Endodermal cell (in vitro differentiated cells): ENCODE measurements at regions not wholly inside any gene's neighbourhood (a gene's known extent, or its start where the extent isn't known, plus 50 kb on each side); places are given as distances from the start of the nearest gene placed in this dataset.

Source experiments
- DNase-seq: peaks from one replicate; pipeline ENCODE4 v3.0.0-alpha.2; 2017
- H3K27ac ChIP-seq: 2 replicates; pipeline ENCODE4 v1.5.1; 2013; ENCODE audit warnings: mild to moderate bottlenecking, low read depth, low read length, moderate library complexity
- H3K27me3 ChIP-seq: 2 replicates; pipeline ENCODE4 v1.6.1; 2013; ENCODE audit warnings: mild to moderate bottlenecking, low read length, moderate library complexity; ENCODE audit not compliant: insufficient read depth, control insufficient read depth, poor library complexity, severe bottlenecking
- H3K36me3 ChIP-seq: 2 replicates; pipeline ENCODE4 v1.7.0; 2013; ENCODE audit warnings: mild to moderate bottlenecking, low read length, moderate library complexity; ENCODE audit not compliant: control insufficient read depth, insufficient read depth
- H3K4me1 ChIP-seq: one replicate; pipeline ENCODE4 v1.7.0; 2013; ENCODE audit warnings: low read length; ENCODE audit not compliant: control insufficient read depth, insufficient read depth
- H3K4me3 ChIP-seq: 2 replicates; pipeline ENCODE4 v1.5.1; 2013; ENCODE audit warnings: mild to moderate bottlenecking, low read length, moderate library complexity
- H3K9ac ChIP-seq: 2 replicates; pipeline ENCODE4 v1.6.1; 2013; ENCODE audit warnings: mild to moderate bottlenecking, low read length, moderate library complexity; ENCODE audit not compliant: poor library complexity, severe bottlenecking; ENCODE audit errors: extremely low read depth
- H3K9me3 ChIP-seq: 2 replicates; pipeline ENCODE4 v1.6.1; 2013; ENCODE audit warnings: mild to moderate bottlenecking, low read length, moderate library complexity; ENCODE audit not compliant: control insufficient read depth
- H3K27ac Mint-ChIP-seq: 2 replicates; pipeline ENCODE4 v1.8.0; 2020; ENCODE audit warnings: mixed read lengths
- H3K27me3 Mint-ChIP-seq: 2 replicates; pipeline ENCODE4 v1.8.0; 2021; ENCODE audit warnings: mild to moderate bottlenecking, mixed read lengths; ENCODE audit not compliant: insufficient read depth
- H3K36me3 Mint-ChIP-seq: 2 replicates; pipeline ENCODE4 v1.8.0; 2020; ENCODE audit warnings: low read depth, mixed read lengths
- H3K4me1 Mint-ChIP-seq: 2 replicates; pipeline ENCODE4 v1.8.0; 2020; ENCODE audit warnings: mixed read lengths
- H3K4me3 Mint-ChIP-seq: 2 replicates; pipeline ENCODE4 v1.8.0; 2020; ENCODE audit warnings: mild to moderate bottlenecking, moderate library complexity, mixed read lengths
- H3K9me3 Mint-ChIP-seq: 2 replicates; pipeline ENCODE4 v1.8.0; 2020; ENCODE audit warnings: mild to moderate bottlenecking, mixed read lengths
- WGBS, 2 experiments: methylation state at CpG; one replicate each; pipeline versions ENCODE4 v1.1.5 to v1.1.7; 2013; ENCODE audit warnings: missing lambda C conversion rate in 2 of 2, mixed read lengths in 1 of 2; ENCODE audit not compliant: insufficient coverage in 1 of 2, insufficient read length in 1 of 2; 5-methylcytosine and 5-hydroxymethylcytosine counted together
- TF ChIP-seq, protein P1 (sequence below): fragments of 200-600 bp; sonication (generic); conservative IDR thresholded peaks from 2 replicates; pipeline ENCODE4 v1.5.0; 2021; ENCODE audit warnings: antibody characterized with exemption, mild to moderate bottlenecking

DNA sequence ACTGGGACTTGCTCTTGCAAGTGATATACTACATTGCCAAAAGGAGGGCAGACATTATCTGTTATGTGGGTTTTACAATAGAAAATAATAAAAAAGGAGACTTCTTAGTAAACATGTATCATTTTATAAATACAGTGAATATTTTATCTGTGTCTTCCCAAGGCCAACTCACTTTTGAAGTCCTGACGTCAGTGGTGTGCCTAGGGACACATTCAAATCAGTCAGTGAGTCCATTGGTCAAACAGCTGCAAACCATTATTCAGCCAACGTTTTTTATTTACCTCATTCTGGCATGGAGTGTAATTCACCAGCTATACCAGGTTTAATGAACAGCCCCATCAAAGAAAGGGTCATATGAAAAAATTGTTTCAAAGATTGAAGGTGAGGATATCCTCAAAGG, 263.7 kb downstream of the IPMK start:
- no peak overlapping the region for H3K4me3 Mint-ChIP-seq

DNA sequence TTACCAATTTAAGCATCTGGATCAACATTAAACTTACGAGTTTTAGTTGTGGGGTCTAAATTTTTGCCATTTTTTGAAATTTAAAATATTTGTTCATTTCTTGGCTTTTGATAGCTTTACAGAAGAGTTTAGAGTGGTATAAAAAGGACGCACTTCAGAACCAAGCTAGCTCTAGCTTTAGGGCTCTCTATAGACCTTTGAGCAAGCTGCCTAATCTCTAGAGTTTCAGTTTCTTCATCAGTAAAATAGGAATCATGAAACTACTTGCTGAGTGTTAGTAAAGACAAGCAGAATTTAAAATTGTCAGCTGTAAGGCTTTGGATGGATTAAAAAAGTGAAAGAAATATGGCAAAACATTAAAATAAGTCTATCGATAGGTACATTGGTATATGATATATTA, 266.5 kb downstream of the IPMK start:
- H3K4me1 ChIP-seq, result no peaks in the 10 kb centered on the region
- no peaks in the 10 kb centered on the region for H3K36me3 Mint-ChIP-seq
- no peaks in the 10 kb centered on the region for H3K27me3 ChIP-seq
- no peak for DNase-seq
- TF ChIP-seq, protein P1, sequence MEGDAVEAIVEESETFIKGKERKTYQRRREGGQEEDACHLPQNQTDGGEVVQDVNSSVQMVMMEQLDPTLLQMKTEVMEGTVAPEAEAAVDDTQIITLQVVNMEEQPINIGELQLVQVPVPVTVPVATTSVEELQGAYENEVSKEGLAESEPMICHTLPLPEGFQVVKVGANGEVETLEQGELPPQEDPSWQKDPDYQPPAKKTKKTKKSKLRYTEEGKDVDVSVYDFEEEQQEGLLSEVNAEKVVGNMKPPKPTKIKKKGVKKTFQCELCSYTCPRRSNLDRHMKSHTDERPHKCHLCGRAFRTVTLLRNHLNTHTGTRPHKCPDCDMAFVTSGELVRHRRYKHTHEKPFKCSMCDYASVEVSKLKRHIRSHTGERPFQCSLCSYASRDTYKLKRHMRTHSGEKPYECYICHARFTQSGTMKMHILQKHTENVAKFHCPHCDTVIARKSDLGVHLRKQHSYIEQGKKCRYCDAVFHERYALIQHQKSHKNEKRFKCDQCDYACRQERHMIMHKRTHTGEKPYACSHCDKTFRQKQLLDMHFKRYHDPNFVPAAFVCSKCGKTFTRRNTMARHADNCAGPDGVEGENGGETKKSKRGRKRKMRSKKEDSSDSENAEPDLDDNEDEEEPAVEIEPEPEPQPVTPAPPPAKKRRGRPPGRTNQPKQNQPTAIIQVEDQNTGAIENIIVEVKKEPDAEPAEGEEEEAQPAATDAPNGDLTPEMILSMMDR, result no peak
- no peaks in the 10 kb centered on the region for H3K4me1 Mint-ChIP-seq
- no peak overlapping the region for H3K4me3 Mint-ChIP-seq
- H3K27ac Mint-ChIP-seq, result no peak overlapping the region
- no peak overlapping the region for H3K9ac ChIP-seq
- WGBS, 2 experiments, result 85 to 87% methylated on average over 2 of the region's 3 CpGs
- no peaks in the 10 kb centered on the region for H3K36me3 ChIP-seq
- no peak overlapping the region for H3K4me3 ChIP-seq
- no peaks in the 10 kb centered on the region for H3K9me3 ChIP-seq
- no peaks in the 10 kb centered on the region for H3K27me3 Mint-ChIP-seq
- H3K9me3 Mint-ChIP-seq, result no peaks in the 10 kb centered on the region
- no peak overlapping the region for H3K27ac ChIP-seq

More for the DNA sequence above, 263.7 kb downstream of the IPMK start:
- TF ChIP-seq, protein P1, result no peak
- Mint-ChIP-seq H3K36me3 (no peaks in the 10 kb centered on the region), H3K27ac (no peak overlapping the region), H3K9me3 (no peaks in the 10 kb centered on the region), H3K27me3 (no peaks in the 10 kb centered on the region), H3K4me1 (no peaks in the 10 kb centered on the region)
- Histone ChIP-seq H3K36me3 (no peaks in the 10 kb centered on the region), H3K4me3 (no peak overlapping the region), H3K4me1 (no peaks in the 10 kb centered on the region), H3K27ac (no peak overlapping the region), H3K9ac (no peak overlapping the region), H3K9me3 (no peaks in the 10 kb centered on the region), H3K27me3 (no peaks in the 10 kb centered on the region)
- no peak for DNase-seq
- 79 to 100% methylated on average over 1 to 2 of the region's 2 CpGs for WGBS, 2 experiments

DNA sequence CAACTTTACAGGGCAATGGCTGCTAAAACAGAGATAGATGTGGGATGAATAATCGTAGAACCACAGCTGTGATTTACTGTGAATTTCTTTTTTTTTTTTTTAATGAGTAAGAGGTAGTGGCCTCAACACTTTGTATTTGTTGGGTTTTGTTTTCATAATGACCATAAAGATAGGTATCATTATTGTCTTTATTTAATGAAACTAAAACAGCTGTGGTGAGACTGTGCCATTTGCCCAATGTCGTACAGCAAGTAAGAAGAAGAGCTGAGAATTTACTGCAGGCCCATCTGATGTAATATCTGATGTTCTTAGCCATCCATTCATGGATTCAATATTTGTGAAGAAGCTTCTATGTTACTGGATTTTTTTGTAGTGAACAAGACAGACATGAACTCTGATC, 271.2 kb downstream of the IPMK start:
- Histone ChIP-seq H3K27ac (no peak overlapping the region), H3K4me3 (no peak overlapping the region), H3K9me3 (no peaks in the 10 kb centered on the region), H3K27me3 (no peaks in the 10 kb centered on the region), H3K9ac (no peak overlapping the region), H3K36me3 (no peaks in the 10 kb centered on the region), H3K4me1 (no peaks in the 10 kb centered on the region)
- no peak overlapping the region for H3K4me3 Mint-ChIP-seq
- DNase-seq, result no peak
- no peaks in the 10 kb centered on the region for H3K36me3 Mint-ChIP-seq
- H3K27me3 Mint-ChIP-seq, result no peaks in the 10 kb centered on the region
- TF ChIP-seq, protein P1, result no peak
- WGBS, 2 experiments, result 88 to 94% methylated on average over 1 to 2 of the region's 2 CpGs
- H3K4me1 Mint-ChIP-seq, result peaks cover 2% of the 10 kb centered on the region
- H3K27ac Mint-ChIP-seq, result no peak overlapping the region
- no peaks in the 10 kb centered on the region for H3K9me3 Mint-ChIP-seq
